CD4-positive, alpha-beta T cell (primary cell): ENCODE measurements at regions not wholly inside any gene's neighbourhood (a gene's known extent, or its start where the extent isn't known, plus 50 kb on each side); places are given as distances from the start of the nearest gene placed in this dataset.

Experiments
- ATAC-seq: fragments of 200-7000 bp; cut with Tn5 transposase; one replicate; pipeline ENCODE4 v1.10.0; 2022; ENCODE audit warnings: mild to moderate bottlenecking; ENCODE audit not compliant: poor library complexity
- CTCF ChIA-PET: fragments of 350-600 bp; sonication (Branson Sonifier 250); formaldehyde crosslinking; loops from one replicate; lab custom pipeline; 2021; ENCODE audit warnings: antibody characterized with exemption, inconsistent platforms; lab: Charles Lee
- POLR2A ChIA-PET: fragments of 350-600 bp; sonication (Branson Sonifier 250); formaldehyde crosslinking; loops from one replicate; lab custom pipeline; 2021; ENCODE audit warnings: antibody characterized with exemption, inconsistent platforms; lab: Charles Lee
- DNase-seq, 14 experiments: peaks; one replicate each; pipeline ENCODE4 v3.0.0-alpha.2; 2013 to 2020; ENCODE audit warnings: mixed read lengths in 2 of 14
- H3K27ac ChIP-seq, 2 donors: one replicate each; pipeline versions ENCODE4 v1.5.1 to v1.7.0; 2013; ENCODE audit warnings: low read length in 2 of 2, low read depth in 1 of 2, mild to moderate bottlenecking in 1 of 2
- H3K27me3 ChIP-seq, 2 experiments: 1 replicate in 1 of 2; 2 replicates in 1 of 2; pipeline versions ENCODE4 v1.6.1 to v1.7.0; 2013; ENCODE audit warnings: low read length in 2 of 2, control low read depth in 1 of 2, mild to moderate bottlenecking in 1 of 2, moderate library complexity in 1 of 2; ENCODE audit not compliant: insufficient read depth in 2 of 2, control insufficient read depth in 1 of 2
- H3K36me3 ChIP-seq: one replicate; pipeline ENCODE4 v1.6.1; 2013; ENCODE audit warnings: low read length, control low read depth; ENCODE audit not compliant: insufficient read depth
- H3K4me1 ChIP-seq: one replicate; pipeline ENCODE4 v1.6.1; 2013; ENCODE audit warnings: low read length, control low read depth; ENCODE audit not compliant: insufficient read depth
- H3K4me3 ChIP-seq: one replicate; pipeline ENCODE4 v1.5.1; 2013; ENCODE audit warnings: mild to moderate bottlenecking, low read length, moderate library complexity
- H3K9me3 ChIP-seq, 2 experiments: 1 replicate in 1 of 2; 2 replicates in 1 of 2; pipeline versions ENCODE4 v1.6.1 to v1.7.0; 2013; ENCODE audit warnings: low read length in 2 of 2, mild to moderate bottlenecking in 2 of 2, control low read depth in 1 of 2, moderate library complexity in 1 of 2; ENCODE audit not compliant: control insufficient read depth in 1 of 2, insufficient read depth in 1 of 2
- H3K27ac Mint-ChIP-seq: one replicate; pipeline ENCODE4 v1.8.0; 2020; ENCODE audit warnings: mixed read lengths
- H3K27me3 Mint-ChIP-seq: one replicate; pipeline ENCODE4 v1.8.0; 2021; ENCODE audit warnings: mixed read lengths
- H3K36me3 Mint-ChIP-seq: one replicate; pipeline ENCODE4 v1.8.0; 2021; ENCODE audit warnings: low read depth, mixed read lengths
- H3K4me1 Mint-ChIP-seq: one replicate; pipeline ENCODE4 v1.8.0; 2021; ENCODE audit warnings: low read depth, mixed read lengths
- H3K4me3 Mint-ChIP-seq: one replicate; pipeline ENCODE4 v1.8.0; 2020; ENCODE audit warnings: mild to moderate bottlenecking, mixed read lengths
- H3K9me3 Mint-ChIP-seq: one replicate; pipeline ENCODE4 v1.8.0; 2020; ENCODE audit warnings: mixed read lengths
- intact Hi-C, 2 experiments: fragments of 100-400 bp; cut with DNase I in 1 of 2; cut with micrococcal nuclease in 1 of 2; formaldehyde crosslinking; loops; one replicate each; pipeline versions ENCODE4 v1.15.1 to v1.9.0; 2023 to 2025; cut with DNase I, micrococcal nuclease
- TF ChIP-seq, protein P1 (sequence below): fragments of 200-600 bp; IDR thresholded peaks from one replicate; pipeline ENCODE4 v1.8.0; 2022; ENCODE audit warnings: antibody characterized with exemption, mild to moderate bottlenecking

DNA sequence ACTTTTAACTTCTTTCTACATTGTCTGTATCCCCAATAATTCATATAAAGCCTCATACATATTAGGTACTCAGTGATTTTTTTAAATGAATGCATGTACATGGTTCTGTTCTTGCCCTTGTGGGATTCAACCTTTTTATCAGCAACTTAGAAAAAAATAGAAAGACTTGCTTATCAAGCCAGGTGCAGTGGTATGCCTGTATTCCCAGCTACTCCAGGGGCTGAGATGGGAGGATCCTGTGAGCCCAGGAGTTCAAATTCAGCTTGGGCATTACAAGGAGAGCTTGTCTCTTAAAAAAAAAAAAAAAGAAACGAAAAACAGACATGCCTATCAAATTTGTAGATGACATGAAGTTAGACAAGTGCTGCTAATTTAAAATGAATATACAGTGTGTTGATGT is 54.2 kb upstream of the MYCBP2 start:
- no peaks in the 10 kb centered on the region for H3K9me3 Mint-ChIP-seq
- ChIA-PET POLR2A (no interaction called here), CTCF (no interaction called here)
- TF ChIP-seq, protein P1, sequence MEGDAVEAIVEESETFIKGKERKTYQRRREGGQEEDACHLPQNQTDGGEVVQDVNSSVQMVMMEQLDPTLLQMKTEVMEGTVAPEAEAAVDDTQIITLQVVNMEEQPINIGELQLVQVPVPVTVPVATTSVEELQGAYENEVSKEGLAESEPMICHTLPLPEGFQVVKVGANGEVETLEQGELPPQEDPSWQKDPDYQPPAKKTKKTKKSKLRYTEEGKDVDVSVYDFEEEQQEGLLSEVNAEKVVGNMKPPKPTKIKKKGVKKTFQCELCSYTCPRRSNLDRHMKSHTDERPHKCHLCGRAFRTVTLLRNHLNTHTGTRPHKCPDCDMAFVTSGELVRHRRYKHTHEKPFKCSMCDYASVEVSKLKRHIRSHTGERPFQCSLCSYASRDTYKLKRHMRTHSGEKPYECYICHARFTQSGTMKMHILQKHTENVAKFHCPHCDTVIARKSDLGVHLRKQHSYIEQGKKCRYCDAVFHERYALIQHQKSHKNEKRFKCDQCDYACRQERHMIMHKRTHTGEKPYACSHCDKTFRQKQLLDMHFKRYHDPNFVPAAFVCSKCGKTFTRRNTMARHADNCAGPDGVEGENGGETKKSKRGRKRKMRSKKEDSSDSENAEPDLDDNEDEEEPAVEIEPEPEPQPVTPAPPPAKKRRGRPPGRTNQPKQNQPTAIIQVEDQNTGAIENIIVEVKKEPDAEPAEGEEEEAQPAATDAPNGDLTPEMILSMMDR, result no peak
- intact Hi-C loops, result no loop called here
- no peaks in the 10 kb centered on the region for H3K9me3 ChIP-seq
- DNase-seq (no peak), ATAC-seq (no peak)
- H3K36me3 Mint-ChIP-seq, result no peaks in the 10 kb centered on the region
- H3K4me1 Mint-ChIP-seq, result no peaks in the 10 kb centered on the region
- H3K4me3 ChIP-seq, result no peak overlapping the region
- H3K4me3 Mint-ChIP-seq, result no peak overlapping the region
- no peaks in the 10 kb centered on the region for H3K4me1 ChIP-seq
- no peak overlapping the region for H3K27ac ChIP-seq
- H3K27me3 ChIP-seq, result no peaks in the 10 kb centered on the region
- H3K27ac Mint-ChIP-seq, result no peak overlapping the region
- no peaks in the 10 kb centered on the region for H3K36me3 ChIP-seq
- no peaks in the 10 kb centered on the region for H3K27me3 Mint-ChIP-seq

DNA sequence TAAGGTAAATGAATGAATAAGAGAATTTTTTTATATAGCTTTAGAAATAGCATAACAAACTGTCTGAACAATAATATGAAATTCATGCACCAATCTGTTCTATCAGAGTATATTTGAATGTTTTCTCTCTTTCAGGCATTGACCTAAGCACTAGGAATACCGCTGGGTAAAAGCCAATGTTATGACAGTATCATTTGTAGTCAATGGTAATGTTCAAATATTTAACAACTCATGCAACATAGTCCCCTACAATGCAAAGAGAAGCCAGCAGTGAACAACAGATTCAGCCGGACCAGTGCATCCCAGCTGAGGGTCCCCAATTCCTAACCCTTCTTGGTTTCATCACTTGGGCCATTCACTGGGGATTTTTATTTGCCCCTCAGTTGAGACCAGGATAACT is 52.6 kb upstream of the MYCBP2 start:
- no peaks in the 10 kb centered on the region for H3K9me3 Mint-ChIP-seq
- ChIA-PET CTCF (no interaction called here), POLR2A (interaction anchor here (1.0 kb wide), 1 partner anchor 36 kb away, joined by 3 read pairs; no protein-coding TSS in a partner anchor)
- DNase-seq (no peak), ATAC-seq (no peak)
- no peak overlapping the region for H3K27ac ChIP-seq
- no peak overlapping the region for H3K27ac Mint-ChIP-seq
- H3K36me3 ChIP-seq, result no peaks in the 10 kb centered on the region
- H3K9me3 ChIP-seq, result no peaks in the 10 kb centered on the region
- H3K27me3 ChIP-seq, result no peaks in the 10 kb centered on the region
- H3K4me3 Mint-ChIP-seq, result no peak overlapping the region
- H3K27me3 Mint-ChIP-seq, result no peaks in the 10 kb centered on the region
- intact Hi-C loops, result no loop called here
- H3K4me3 ChIP-seq, result no peak overlapping the region
- H3K36me3 Mint-ChIP-seq, result no peaks in the 10 kb centered on the region
- H3K4me1 ChIP-seq, result no peaks in the 10 kb centered on the region
- no peaks in the 10 kb centered on the region for H3K4me1 Mint-ChIP-seq
- TF ChIP-seq, protein P1, result no peak

DNA sequence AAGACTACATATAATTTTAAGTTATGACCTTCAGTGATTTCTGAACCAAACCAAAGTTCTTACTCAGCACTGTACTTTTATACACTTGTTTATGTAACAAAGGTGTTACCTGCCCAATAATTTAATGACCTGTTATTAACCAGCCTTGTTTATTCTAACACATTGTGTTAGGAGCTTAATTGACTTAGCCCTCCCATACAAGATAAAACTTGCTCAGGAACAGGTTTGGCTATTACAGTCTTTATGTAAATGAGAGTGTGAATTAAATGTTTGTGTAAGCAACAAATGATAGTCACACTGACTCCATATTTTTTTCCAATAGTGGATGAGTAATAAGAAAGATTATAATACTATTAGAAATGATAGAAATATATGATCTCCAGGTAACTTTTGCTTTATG is 51.8 kb upstream of the MYCBP2 start:
- Mint-ChIP-seq H3K9me3 (no peaks in the 10 kb centered on the region), H3K27me3 (no peaks in the 10 kb centered on the region), H3K27ac (no peak overlapping the region), H3K4me3 (no peak overlapping the region), H3K4me1 (no peaks in the 10 kb centered on the region), H3K36me3 (no peaks in the 10 kb centered on the region)
- intact Hi-C loops, result no loop called here
- H3K27me3 ChIP-seq, result no peaks in the 10 kb centered on the region
- DNase-seq, result no peak
- ChIA-PET POLR2A (interaction anchor here (1.0 kb wide), 1 partner anchor 37 kb away, joined by 3 read pairs; no protein-coding TSS in a partner anchor), CTCF (no interaction called here)
- H3K36me3 ChIP-seq, result no peaks in the 10 kb centered on the region
- H3K9me3 ChIP-seq, result no peaks in the 10 kb centered on the region
- TF ChIP-seq, protein P1, result no peak
- no peak for ATAC-seq
- H3K27ac ChIP-seq, result no peak overlapping the region
- H3K4me3 ChIP-seq, result no peak overlapping the region
- no peaks in the 10 kb centered on the region for H3K4me1 ChIP-seq
